WTC11 (cell line): ENCODE measurements at regions not wholly inside any gene's neighbourhood (a gene's known extent, or its start where the extent isn't known, plus 50 kb on each side); places are given as distances from the start of the nearest gene placed in this dataset.

ENCODE experiments used
- ATAC-seq: fragments of 200-7000 bp; cut with Tn5 transposase; 2 replicates; pipeline ENCODE4 v1.10.0; 2021; ENCODE audit warnings: mild to moderate bottlenecking, moderate library complexity
- CTCF ChIA-PET: fragments of 300-600 bp; sonication (Branson Sonifier 250); formaldehyde crosslinking; loops from one replicate; lab custom pipeline; 2021; ENCODE audit warnings: antibody characterized with exemption; lab: Charles Lee
- POLR2A ChIA-PET: fragments of 350-600 bp; sonication (Branson Sonifier 250); formaldehyde crosslinking; loops from one replicate; lab custom pipeline; 2021; ENCODE audit warnings: antibody characterized with exemption; lab: Charles Lee
- DNase-seq: peaks from one replicate; pipeline ENCODE4 v3.0.0; 2021; ENCODE audit warnings: low spot score
- H3K27ac Mint-ChIP-seq: 2 replicates; pipeline ENCODE4 v1.8.0; 2021; ENCODE audit warnings: mixed read lengths
- H3K27me3 Mint-ChIP-seq: 2 replicates; pipeline ENCODE4 v1.8.0; 2021; ENCODE audit warnings: low read depth, mild to moderate bottlenecking, moderate library complexity, mixed read lengths
- H3K36me3 Mint-ChIP-seq: 2 replicates; pipeline ENCODE4 v1.8.0; 2021; ENCODE audit warnings: mixed read lengths
- H3K4me1 Mint-ChIP-seq: 2 replicates; pipeline ENCODE4 v1.8.0; 2022; ENCODE audit warnings: mixed read lengths
- H3K4me3 Mint-ChIP-seq: 2 replicates; pipeline ENCODE4 v1.8.0; 2021; ENCODE audit warnings: mild to moderate bottlenecking, moderate library complexity, mixed read lengths
- H3K9me3 Mint-ChIP-seq: 2 replicates; pipeline ENCODE4 v1.8.0; 2021; ENCODE audit warnings: mixed read lengths
- ATF1 ChIP-seq: sonication (generic); formaldehyde crosslinking; IDR thresholded peaks from 2 replicates; pipeline ENCODE4 v1.8.1; 2023; ENCODE audit warnings: mild to moderate bottlenecking, moderate library complexity, missing genetic modification reagents
- CDX4 ChIP-seq: fragments of 250-450 bp; sonication (Bioruptor Pico); IDR thresholded peaks from 2 replicates; pipeline ENCODE4 v1.9.0; 2021; ENCODE audit warnings: moderate library complexity, mild to moderate bottlenecking, inconsistent platforms, borderline replicate concordance
- ETV6 ChIP-seq: sonication (generic); formaldehyde crosslinking; IDR thresholded peaks from 2 replicates; pipeline ENCODE4 v1.8.1; 2022; ENCODE audit warnings: mild to moderate bottlenecking, missing genetic modification reagents
- HMGA2 ChIP-seq: fragments of 250-450 bp; sonication (Bioruptor Pico); IDR thresholded peaks from 2 replicates; pipeline ENCODE4 v1.4.0; 2021; ENCODE audit warnings: mild to moderate bottlenecking, moderate library complexity
- IRF2 ChIP-seq: sonication (generic); formaldehyde crosslinking; IDR thresholded peaks from 2 replicates; pipeline ENCODE4 v1.8.0; 2022; ENCODE audit warnings: low read depth, missing genetic modification reagents, borderline replicate concordance
- MXD4 ChIP-seq: fragments of 250-450 bp; sonication (Bioruptor Pico); IDR thresholded peaks from 2 replicates; pipeline ENCODE4 v1.8.0; 2021; ENCODE audit warnings: mild to moderate bottlenecking, moderate library complexity, borderline replicate concordance
- NFATC4 ChIP-seq: fragments of 250-450 bp; sonication (Bioruptor Pico); IDR thresholded peaks from 2 replicates; pipeline ENCODE4 v1.9.0; 2021; ENCODE audit warnings: mild to moderate bottlenecking
- NR2C2 ChIP-seq: sonication (generic); formaldehyde crosslinking; IDR thresholded peaks from 2 replicates; pipeline ENCODE4 v1.8.0; 2022; ENCODE audit warnings: mild to moderate bottlenecking, missing genetic modification reagents
- OVOL2 ChIP-seq: fragments of 250-450 bp; sonication (Bioruptor Pico); IDR thresholded peaks from 2 replicates; pipeline ENCODE4 v1.9.0; 2021; ENCODE audit warnings: mild to moderate bottlenecking, borderline replicate concordance
- PREB ChIP-seq: sonication (generic); formaldehyde crosslinking; IDR thresholded peaks from 2 replicates; pipeline ENCODE4 v1.8.1; 2022; ENCODE audit warnings: mild to moderate bottlenecking, missing genetic modification reagents, moderate library complexity, borderline replicate concordance
- RELA ChIP-seq: sonication (generic); formaldehyde crosslinking; IDR thresholded peaks from 2 replicates; pipeline ENCODE4 v1.8.1; 2022; ENCODE audit warnings: missing genetic modification reagents, mild to moderate bottlenecking, borderline replicate concordance
- SMAD4 ChIP-seq: sonication (generic); formaldehyde crosslinking; IDR thresholded peaks from 2 replicates; pipeline ENCODE4 v1.8.0; 2022; ENCODE audit warnings: mild to moderate bottlenecking, missing genetic modification reagents
- TEAD1 ChIP-seq: sonication (generic); formaldehyde crosslinking; IDR thresholded peaks from 2 replicates; pipeline ENCODE4 v1.8.0; 2022; ENCODE audit warnings: mild to moderate bottlenecking, missing genetic modification reagents
- ZBTB21 ChIP-seq: sonication (generic); formaldehyde crosslinking; IDR thresholded peaks from 2 replicates; pipeline ENCODE4 v1.8.1; 2023; ENCODE audit warnings: mild to moderate bottlenecking, missing genetic modification reagents, borderline replicate concordance
- ZNF138 ChIP-seq: sonication (generic); formaldehyde crosslinking; conservative IDR thresholded peaks from 2 replicates; pipeline ENCODE4 v1.8.1; 2022; ENCODE audit warnings: mild to moderate bottlenecking, moderate library complexity, missing genetic modification reagents
- ZNF232 ChIP-seq: sonication (generic); formaldehyde crosslinking; IDR thresholded peaks from 2 replicates; pipeline ENCODE4 v1.8.0; 2022; ENCODE audit warnings: mild to moderate bottlenecking, missing genetic modification reagents
- ZNF281 ChIP-seq: sonication (generic); formaldehyde crosslinking; IDR thresholded peaks from 2 replicates; pipeline ENCODE4 v1.8.0; 2023; ENCODE audit warnings: mild to moderate bottlenecking, missing genetic modification reagents
- ZNF671 ChIP-seq: fragments of 250-450 bp; sonication (Bioruptor Pico); IDR thresholded peaks from 2 replicates; pipeline ENCODE4 v1.8.0; 2021; ENCODE audit warnings: mild to moderate bottlenecking
- TF ChIP-seq, protein P1 (sequence below): sonication (generic); formaldehyde crosslinking; IDR thresholded peaks from 2 replicates; pipeline ENCODE4 v1.8.1; 2023; ENCODE audit warnings: mild to moderate bottlenecking, moderate library complexity, missing genetic modification reagents
- TF ChIP-seq, protein P2 (sequence below): sonication (generic); formaldehyde crosslinking; IDR thresholded peaks from 2 replicates; pipeline ENCODE4 v1.8.0; 2022; ENCODE audit warnings: missing genetic modification reagents
- TF ChIP-seq, protein P3 (sequence below): sonication (generic); formaldehyde crosslinking; IDR thresholded peaks from 2 replicates; pipeline ENCODE4 v1.8.0; 2022; ENCODE audit warnings: mild to moderate bottlenecking, missing genetic modification reagents

DNA sequence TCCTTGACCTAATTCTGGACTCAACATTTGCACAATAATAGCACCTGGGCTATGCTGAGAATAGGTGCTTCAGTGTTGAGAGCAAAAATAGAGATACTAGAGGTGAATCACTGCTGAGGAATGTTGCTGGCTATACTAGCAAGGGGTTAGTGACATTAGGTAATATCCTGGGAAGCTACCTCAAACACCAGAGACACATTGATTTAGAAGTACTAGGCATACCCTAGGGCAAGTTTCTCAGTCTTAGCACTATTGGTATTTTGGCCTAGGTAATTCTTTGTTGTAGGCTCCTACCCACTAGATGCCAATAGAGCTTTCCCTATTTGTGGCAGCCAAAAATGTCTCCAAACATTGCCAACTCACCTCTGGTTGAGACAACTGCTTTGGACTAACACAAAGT is 484.0 kb upstream of the MBL2 start:
- Mint-ChIP-seq H3K4me1 (peaks cover 21% of the 10 kb centered on the region), H3K9me3 (peaks cover 41% of the 10 kb centered on the region), H3K36me3 (peaks cover 42% of the 10 kb centered on the region), H3K27ac (peak overlapping the region; percentile 89), H3K4me3 (no peak overlapping the region), H3K27me3 (no peaks in the 10 kb centered on the region)
- ChIA-PET CTCF (no interaction called here), POLR2A (no interaction called here)
- TF ChIP-seq NR2C2 (no peak), NFATC4 (CRISPR knock-in tag) (no peak), ETV6 (CRISPR knock-in tag) (0 out of 2 replicates have a peak, but pooled peaks have one; percentile 18), ZNF138 (CRISPR knock-in tag) (no peak), CDX4 (CRISPR knock-in tag) (no peak), TEAD1 (CRISPR knock-in tag) (peak; percentile 34; the same call in 1 of the 2 replicates)
- no peak for DNase-seq
- ATAC-seq = peak; percentile 94

GRCh38 chr10:53255661-53256205 is 483.1 kb upstream of the MBL2 start:
- ATAC-seq = no peak
- Mint-ChIP-seq H3K36me3 (peaks cover 49% of the 10 kb centered on the region), H3K9me3 (peaks cover 47% of the 10 kb centered on the region), H3K27me3 (no peaks in the 10 kb centered on the region), H3K27ac (no peak overlapping the region), H3K4me1 (peaks cover 21% of the 10 kb centered on the region), H3K4me3 (no peak overlapping the region)
- ChIA-PET POLR2A (no interaction called here), CTCF (no interaction called here)
- DNase-seq = no peak
- TF ChIP-seq NFATC4 (CRISPR knock-in tag) = no peak
- TF ChIP-seq PREB (CRISPR knock-in tag) = no peak
- TF ChIP-seq IRF2 (CRISPR knock-in tag) = no peak
- TF ChIP-seq HMGA2 = no peak
- TF ChIP-seq ZNF671 (CRISPR knock-in tag) = no peak
- TF ChIP-seq, protein P1, sequence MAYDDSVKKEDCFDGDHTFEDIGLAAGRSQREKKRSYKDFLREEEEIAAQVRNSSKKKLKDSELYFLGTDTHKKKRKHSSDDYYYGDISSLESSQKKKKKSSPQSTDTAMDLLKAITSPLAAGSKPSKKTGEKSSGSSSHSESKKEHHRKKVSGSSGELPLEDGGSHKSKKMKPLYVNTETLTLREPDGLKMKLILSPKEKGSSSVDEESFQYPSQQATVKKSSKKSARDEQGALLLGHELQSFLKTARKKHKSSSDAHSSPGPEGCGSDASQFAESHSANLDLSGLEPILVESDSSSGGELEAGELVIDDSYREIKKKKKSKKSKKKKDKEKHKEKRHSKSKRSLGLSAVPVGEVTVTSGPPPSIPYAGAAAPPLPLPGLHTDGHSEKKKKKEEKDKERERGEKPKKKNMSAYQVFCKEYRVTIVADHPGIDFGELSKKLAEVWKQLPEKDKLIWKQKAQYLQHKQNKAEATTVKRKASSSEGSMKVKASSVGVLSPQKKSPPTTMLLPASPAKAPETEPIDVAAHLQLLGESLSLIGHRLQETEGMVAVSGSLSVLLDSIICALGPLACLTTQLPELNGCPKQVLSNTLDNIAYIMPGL (CRISPR knock-in tag) = no peak
- no peak for TF ChIP-seq ZNF232

DNA sequence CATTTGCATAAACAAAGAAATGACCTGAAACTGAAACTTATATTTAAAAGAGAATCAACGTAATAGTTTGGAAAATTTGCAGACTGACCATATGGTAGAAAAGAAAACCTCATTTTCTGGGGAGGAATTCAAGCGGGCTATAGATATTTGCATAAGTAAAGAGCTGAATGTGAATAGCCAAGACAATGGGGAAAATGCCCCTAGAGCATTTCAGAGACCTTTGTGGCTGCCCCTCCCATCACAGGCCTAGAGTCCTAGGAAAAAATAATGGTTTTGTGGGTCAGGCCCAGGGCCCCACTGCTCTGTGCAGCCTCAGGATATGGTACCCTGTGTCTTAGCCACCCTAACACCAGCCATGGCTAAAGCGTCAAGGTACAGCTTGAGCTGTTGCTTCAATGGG is 480.6 kb upstream of the MBL2 start:
- ATAC-seq = peak; percentile 27; the same call in 1 of the 2 replicates
- Mint-ChIP-seq H3K27me3 (no peaks in the 10 kb centered on the region), H3K4me3 (no peak overlapping the region), H3K9me3 (peaks cover 56% of the 10 kb centered on the region), H3K4me1 (peaks cover 21% of the 10 kb centered on the region), H3K36me3 (peaks cover 58% of the 10 kb centered on the region), H3K27ac (no peak overlapping the region)
- TF ChIP-seq SMAD4 (CRISPR knock-in tag) = no peak
- TF ChIP-seq ZNF671 (CRISPR knock-in tag) = no peak
- TF ChIP-seq, protein P2, sequence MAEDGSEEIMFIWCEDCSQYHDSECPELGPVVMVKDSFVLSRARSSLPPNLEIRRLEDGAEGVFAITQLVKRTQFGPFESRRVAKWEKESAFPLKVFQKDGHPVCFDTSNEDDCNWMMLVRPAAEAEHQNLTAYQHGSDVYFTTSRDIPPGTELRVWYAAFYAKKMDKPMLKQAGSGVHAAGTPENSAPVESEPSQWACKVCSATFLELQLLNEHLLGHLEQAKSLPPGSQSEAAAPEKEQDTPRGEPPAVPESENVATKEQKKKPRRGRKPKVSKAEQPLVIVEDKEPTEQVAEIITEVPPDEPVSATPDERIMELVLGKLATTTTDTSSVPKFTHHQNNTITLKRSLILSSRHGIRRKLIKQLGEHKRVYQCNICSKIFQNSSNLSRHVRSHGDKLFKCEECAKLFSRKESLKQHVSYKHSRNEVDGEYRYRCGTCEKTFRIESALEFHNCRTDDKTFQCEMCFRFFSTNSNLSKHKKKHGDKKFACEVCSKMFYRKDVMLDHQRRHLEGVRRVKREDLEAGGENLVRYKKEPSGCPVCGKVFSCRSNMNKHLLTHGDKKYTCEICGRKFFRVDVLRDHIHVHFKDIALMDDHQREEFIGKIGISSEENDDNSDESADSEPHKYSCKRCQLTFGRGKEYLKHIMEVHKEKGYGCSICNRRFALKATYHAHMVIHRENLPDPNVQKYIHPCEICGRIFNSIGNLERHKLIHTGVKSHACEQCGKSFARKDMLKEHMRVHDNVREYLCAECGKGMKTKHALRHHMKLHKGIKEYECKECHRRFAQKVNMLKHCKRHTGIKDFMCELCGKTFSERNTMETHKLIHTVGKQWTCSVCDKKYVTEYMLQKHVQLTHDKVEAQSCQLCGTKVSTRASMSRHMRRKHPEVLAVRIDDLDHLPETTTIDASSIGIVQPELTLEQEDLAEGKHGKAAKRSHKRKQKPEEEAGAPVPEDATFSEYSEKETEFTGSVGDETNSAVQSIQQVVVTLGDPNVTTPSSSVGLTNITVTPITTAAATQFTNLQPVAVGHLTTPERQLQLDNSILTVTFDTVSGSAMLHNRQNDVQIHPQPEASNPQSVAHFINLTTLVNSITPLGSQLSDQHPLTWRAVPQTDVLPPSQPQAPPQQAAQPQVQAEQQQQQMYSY (CRISPR knock-in tag) = no peak
- no peak for TF ChIP-seq ZNF281 (CRISPR knock-in tag)
- TF ChIP-seq, protein P3, sequence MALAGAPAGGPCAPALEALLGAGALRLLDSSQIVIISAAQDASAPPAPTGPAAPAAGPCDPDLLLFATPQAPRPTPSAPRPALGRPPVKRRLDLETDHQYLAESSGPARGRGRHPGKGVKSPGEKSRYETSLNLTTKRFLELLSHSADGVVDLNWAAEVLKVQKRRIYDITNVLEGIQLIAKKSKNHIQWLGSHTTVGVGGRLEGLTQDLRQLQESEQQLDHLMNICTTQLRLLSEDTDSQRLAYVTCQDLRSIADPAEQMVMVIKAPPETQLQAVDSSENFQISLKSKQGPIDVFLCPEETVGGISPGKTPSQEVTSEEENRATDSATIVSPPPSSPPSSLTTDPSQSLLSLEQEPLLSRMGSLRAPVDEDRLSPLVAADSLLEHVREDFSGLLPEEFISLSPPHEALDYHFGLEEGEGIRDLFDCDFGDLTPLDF = no peak
- TF ChIP-seq ZBTB21 (CRISPR knock-in tag) = no peak
- no peak for TF ChIP-seq HMGA2
- TF ChIP-seq MXD4 (CRISPR knock-in tag) = no peak
- no peak for TF ChIP-seq ATF1
- no peak for TF ChIP-seq OVOL2 (CRISPR knock-in tag)
- TF ChIP-seq RELA (CRISPR knock-in tag) = no peak
- CTCF ChIA-PET = no interaction called here
- POLR2A ChIA-PET = no interaction called here
- no peak for DNase-seq
